ENCODE measurements at regions not wholly inside any gene's neighbourhood (a gene's known extent, or its start where the extent isn't known, plus 50 kb on each side); places are given as distances from the start of the nearest gene placed in this dataset.

DNA sequence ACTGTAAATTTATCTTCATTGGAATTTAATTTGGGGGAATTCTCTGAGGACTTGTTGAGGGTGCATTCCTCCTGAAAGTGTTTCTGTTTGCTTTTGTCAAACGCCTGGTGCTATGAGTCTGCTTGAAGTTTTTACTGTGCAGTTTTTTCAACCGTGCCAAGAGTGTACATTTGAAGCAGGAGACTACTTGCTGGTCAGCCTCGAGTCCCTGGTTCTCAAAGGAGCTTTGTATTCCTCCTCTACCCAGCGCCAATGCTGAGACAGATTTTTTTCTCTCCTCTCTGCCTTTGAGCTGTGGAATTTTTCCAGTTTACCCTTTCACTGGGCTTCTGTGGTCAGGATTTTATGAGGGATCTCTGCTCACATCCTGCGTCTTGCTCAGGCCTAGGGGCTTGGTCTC is 62.1 kb downstream of the NPY start:
- TF ChIP-seq, protein P1, sequence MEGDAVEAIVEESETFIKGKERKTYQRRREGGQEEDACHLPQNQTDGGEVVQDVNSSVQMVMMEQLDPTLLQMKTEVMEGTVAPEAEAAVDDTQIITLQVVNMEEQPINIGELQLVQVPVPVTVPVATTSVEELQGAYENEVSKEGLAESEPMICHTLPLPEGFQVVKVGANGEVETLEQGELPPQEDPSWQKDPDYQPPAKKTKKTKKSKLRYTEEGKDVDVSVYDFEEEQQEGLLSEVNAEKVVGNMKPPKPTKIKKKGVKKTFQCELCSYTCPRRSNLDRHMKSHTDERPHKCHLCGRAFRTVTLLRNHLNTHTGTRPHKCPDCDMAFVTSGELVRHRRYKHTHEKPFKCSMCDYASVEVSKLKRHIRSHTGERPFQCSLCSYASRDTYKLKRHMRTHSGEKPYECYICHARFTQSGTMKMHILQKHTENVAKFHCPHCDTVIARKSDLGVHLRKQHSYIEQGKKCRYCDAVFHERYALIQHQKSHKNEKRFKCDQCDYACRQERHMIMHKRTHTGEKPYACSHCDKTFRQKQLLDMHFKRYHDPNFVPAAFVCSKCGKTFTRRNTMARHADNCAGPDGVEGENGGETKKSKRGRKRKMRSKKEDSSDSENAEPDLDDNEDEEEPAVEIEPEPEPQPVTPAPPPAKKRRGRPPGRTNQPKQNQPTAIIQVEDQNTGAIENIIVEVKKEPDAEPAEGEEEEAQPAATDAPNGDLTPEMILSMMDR (conservative IDR thresholded peaks at IDR 0.05; ENCODE audit: low read depth, low read length), result no peak
- TF ChIP-seq EZH2 (IDR thresholded peaks at IDR 0.05; ENCODE audit: low read length, unreplicated experiment), result no peak

Data from PC-3 (cell line).